Esophagus squamous epithelium (tissue), 5 donors: ENCODE measurements at regions not wholly inside any gene's neighbourhood (a gene's known extent, or its start where the extent isn't known, plus 50 kb on each side); places are given as distances from the start of the nearest gene placed in this dataset.

Source experiments
- DNase-seq: peaks from one replicate; lab custom pipeline; 2025; lab: John Stamatoyannopoulos, UW
- H3K27ac ChIP-seq, 4 donors: fragments of 200-600 bp; sonication (generic); one replicate each; pipeline ENCODE4 v1.5.1; 2016 to 2019; ENCODE audit warnings: mild to moderate bottlenecking in 1 of 4
- H3K27me3 ChIP-seq, 4 donors: fragments of 200-600 bp; sonication (generic); 1 replicate in 3 of 4; 2 replicates in 1 of 4; pipeline versions ENCODE4 v1.5.1 to v1.6.0; 2017 to 2021; ENCODE audit warnings: antibody characterized with exemption in 1 of 4
- H3K36me3 ChIP-seq, 3 donors: fragments of 200-600 bp; sonication (generic); one replicate each; pipeline ENCODE4 v1.5.1; 2016 to 2019
- H3K4me1 ChIP-seq, 3 donors: fragments of 200-600 bp; sonication (generic); one replicate each; pipeline ENCODE4 v1.5.1; 2017 to 2019
- H3K4me3 ChIP-seq, 4 donors: fragments of 200-600 bp; sonication (generic); 1 replicate in 3 of 4; 2 replicates in 1 of 4; pipeline ENCODE4 v1.5.1; 2016 to 2019; ENCODE audit warnings: mild to moderate bottlenecking in 2 of 4, moderate library complexity in 1 of 4
- H3K9me3 ChIP-seq, 3 donors: fragments of 200-600 bp; sonication (generic); one replicate each; pipeline ENCODE4 v1.5.1; 2016 to 2019
- POLR2A ChIP-seq, 4 donors: fragments of 450-650 bp; IDR thresholded peaks; one replicate each; pipeline ENCODE4 v1.6.1; 2017; ENCODE audit warnings: antibody characterized with exemption in 4 of 4, mild to moderate bottlenecking in 4 of 4, moderate library complexity in 3 of 4
- WGBS, 2 donors: methylation state at CpG; one replicate each; pipeline ENCODE4 v1.1.5; 2018; 5-methylcytosine and 5-hydroxymethylcytosine counted together
- intact Hi-C: fragments of 100-400 bp; cut with DNase I; formaldehyde crosslinking; loops from one replicate; pipeline ENCODE4 v1.15.0; 2022
- TF ChIP-seq, protein P1 (sequence below), 6 experiments: fragments of 450-650 bp in 4 of 6; fragments of 200-600 bp in 2 of 6; sonication (generic) in 2 of 6; IDR thresholded peaks; one replicate each; pipeline ENCODE4 v1.5.1; 2016 to 2019; ENCODE audit warnings: antibody characterized with exemption in 6 of 6, mild to moderate bottlenecking in 4 of 6, moderate library complexity in 4 of 6
- donor health status: DM: yes; HTN: yes; CAD: no.

DNA sequence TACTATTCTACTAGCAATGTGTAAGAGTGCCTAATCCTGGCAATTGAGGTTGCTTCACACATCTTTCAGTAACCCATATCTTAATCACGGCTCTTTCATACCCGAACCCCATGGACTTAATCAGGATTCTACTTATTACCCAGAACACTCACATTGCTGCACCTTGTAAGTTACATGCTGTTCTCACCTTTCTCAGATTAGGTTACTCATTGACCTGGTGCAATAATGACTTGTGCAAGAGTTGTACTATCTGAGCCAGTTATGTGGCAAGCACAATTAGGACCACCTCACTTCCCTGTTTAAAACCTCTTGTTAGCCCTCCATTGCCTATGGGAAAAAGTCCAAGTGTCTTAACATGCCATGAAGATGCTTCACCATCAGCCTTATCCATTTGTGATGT is 306.7 kb upstream of the E2F7 start:
- 92 to 94% methylated on average over 2 of the region's 2 CpGs for WGBS, 2 donors
- Histone ChIP-seq H3K27ac (no peak overlapping the region), H3K4me3 (no peak overlapping the region), H3K36me3 (no peaks in the 10 kb centered on the region), H3K4me1 (no peaks in the 10 kb centered on the region), H3K9me3 (no peaks in the 10 kb centered on the region), H3K27me3 (no peaks in the 10 kb centered on the region)
- DNase-seq = no peak
- TF ChIP-seq, protein P1, sequence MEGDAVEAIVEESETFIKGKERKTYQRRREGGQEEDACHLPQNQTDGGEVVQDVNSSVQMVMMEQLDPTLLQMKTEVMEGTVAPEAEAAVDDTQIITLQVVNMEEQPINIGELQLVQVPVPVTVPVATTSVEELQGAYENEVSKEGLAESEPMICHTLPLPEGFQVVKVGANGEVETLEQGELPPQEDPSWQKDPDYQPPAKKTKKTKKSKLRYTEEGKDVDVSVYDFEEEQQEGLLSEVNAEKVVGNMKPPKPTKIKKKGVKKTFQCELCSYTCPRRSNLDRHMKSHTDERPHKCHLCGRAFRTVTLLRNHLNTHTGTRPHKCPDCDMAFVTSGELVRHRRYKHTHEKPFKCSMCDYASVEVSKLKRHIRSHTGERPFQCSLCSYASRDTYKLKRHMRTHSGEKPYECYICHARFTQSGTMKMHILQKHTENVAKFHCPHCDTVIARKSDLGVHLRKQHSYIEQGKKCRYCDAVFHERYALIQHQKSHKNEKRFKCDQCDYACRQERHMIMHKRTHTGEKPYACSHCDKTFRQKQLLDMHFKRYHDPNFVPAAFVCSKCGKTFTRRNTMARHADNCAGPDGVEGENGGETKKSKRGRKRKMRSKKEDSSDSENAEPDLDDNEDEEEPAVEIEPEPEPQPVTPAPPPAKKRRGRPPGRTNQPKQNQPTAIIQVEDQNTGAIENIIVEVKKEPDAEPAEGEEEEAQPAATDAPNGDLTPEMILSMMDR (IDR thresholded peaks at IDR 0.05) = no peak
- no peak for TF ChIP-seq POLR2A (IDR thresholded peaks at IDR 0.05)
- intact Hi-C loops = no loop called here

DNA sequence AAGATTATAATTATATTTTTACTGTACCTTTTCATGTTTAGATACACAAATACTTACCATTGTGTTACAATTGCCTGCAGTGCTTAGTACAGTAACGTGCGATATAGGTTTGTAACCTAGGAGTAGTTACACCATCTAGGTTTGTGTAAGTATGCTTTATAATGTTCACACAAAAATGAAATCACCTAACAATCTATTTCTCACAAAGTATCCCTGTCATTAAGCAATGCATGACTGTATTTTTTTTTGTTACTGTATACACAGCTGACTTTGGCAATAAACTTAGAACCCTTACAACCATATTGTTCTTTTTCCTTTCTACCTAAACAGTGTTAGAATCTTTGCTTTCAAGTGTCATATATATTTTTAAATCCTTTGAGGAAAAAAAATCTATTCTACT is 303.0 kb upstream of the E2F7 start:
- Histone ChIP-seq H3K36me3 (no peaks in the 10 kb centered on the region), H3K27ac (no peak overlapping the region), H3K4me1 (no peaks in the 10 kb centered on the region), H3K4me3 (no peak overlapping the region), H3K9me3 (no peaks in the 10 kb centered on the region), H3K27me3 (no peaks in the 10 kb centered on the region)
- 91 to 98% methylated on average over 2 of the region's 2 CpGs for WGBS, 2 donors
- no peak for DNase-seq
- no peak for TF ChIP-seq POLR2A (IDR thresholded peaks at IDR 0.05)
- TF ChIP-seq, protein P1 (IDR thresholded peaks at IDR 0.05) = no peak
- intact Hi-C loops = no loop called here

DNA sequence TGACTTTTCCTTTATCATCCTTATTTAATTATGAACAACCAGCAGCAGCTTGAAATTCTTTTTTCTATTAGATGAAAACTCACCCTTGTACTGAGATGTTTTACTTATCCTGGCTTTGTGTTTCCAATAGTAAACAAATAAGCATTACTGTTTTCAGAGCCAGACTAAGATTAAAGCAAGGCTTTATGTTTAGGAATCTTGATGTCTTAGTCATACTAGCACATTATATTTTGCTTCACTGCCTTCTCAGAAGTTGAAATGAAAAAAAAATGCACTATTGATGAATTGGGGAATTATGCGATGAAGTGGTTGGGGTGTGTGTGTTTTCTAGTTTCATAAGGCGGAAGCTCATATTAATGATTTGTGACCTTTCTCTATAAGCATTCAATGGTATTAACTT is 301.2 kb upstream of the E2F7 start:
- no peak for TF ChIP-seq POLR2A (IDR thresholded peaks at IDR 0.05)
- TF ChIP-seq, protein P1 (IDR thresholded peaks at IDR 0.05) = no peak
- no peak for DNase-seq
- no peaks in the 10 kb centered on the region for H3K4me1 ChIP-seq
- H3K27me3 ChIP-seq = no peaks in the 10 kb centered on the region
- H3K27ac ChIP-seq = no peak overlapping the region
- H3K9me3 ChIP-seq = no peaks in the 10 kb centered on the region
- intact Hi-C loops = no loop called here
- no peak overlapping the region for H3K4me3 ChIP-seq
- H3K36me3 ChIP-seq = no peaks in the 10 kb centered on the region
- WGBS, 2 donors = 84 to 95% methylated on average over 2 of the region's 2 CpGs

DNA sequence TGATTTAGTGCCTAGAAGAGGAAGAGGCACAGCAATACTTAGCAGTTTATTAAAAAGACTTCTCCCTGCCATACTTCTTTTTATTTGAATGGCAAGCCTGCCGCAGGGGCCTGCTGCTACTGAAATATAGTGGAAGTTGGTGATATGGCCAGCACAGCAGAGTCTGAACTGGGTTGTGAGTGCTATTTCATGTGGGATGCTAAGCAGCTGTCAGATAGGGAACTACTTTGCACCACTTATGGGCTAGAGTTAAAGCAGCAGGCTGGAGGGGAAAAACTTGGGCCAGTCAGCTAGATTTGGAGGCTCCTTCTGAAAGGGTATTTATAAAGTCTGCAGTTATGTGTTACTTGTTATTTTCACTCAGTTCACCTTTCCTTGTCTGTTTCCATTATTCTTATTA is 299.0 kb upstream of the E2F7 start:
- intact Hi-C loops = no loop called here
- Histone ChIP-seq H3K9me3 (no peaks in the 10 kb centered on the region), H3K4me3 (no peak overlapping the region), H3K27me3 (no peaks in the 10 kb centered on the region), H3K27ac (no peak overlapping the region), H3K4me1 (no peaks in the 10 kb centered on the region), H3K36me3 (no peaks in the 10 kb centered on the region)
- TF ChIP-seq, protein P1 (IDR thresholded peaks at IDR 0.05) = no peak
- no peak for TF ChIP-seq POLR2A (IDR thresholded peaks at IDR 0.05)
- no peak for DNase-seq
- 40 to 83% methylated on average over 1 of the region's 1 CpG for WGBS, 2 donors

DNA sequence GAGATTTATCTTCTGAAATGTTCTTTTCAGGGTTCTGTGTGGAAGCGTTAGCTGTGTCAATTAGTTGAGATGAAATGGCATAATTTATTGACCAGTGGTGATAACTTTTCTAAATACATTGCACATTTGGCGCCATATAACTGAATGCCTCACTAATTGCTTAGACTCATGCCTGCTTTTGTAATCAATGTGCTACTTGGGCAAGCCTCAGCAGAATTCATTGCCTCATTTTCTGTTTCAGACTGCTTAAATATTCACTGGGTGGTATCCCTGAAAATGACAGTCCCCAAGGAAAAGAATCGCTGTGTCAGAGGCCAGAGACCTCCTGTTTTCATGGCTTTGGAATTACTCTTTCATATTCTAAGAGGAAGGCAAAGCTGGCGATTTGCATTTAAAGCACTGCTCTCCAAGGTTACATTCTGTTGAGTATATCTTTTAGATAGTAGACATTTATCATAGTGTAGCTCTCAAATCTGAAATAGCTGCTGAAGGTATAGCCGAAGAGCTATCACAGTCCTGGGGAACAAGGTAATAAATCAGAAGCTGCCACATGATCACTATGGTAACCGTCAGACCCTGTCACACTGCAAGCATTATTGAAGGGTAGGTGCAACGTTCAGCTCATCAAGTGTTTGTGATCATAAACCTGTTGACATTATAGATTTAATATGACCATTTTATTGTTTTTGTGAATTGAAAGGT is 297.3 kb upstream of the E2F7 start:
- Histone ChIP-seq H3K4me3 (no peak overlapping the region), H3K27me3 (no peaks in the 10 kb centered on the region), H3K4me1 (no peaks in the 10 kb centered on the region), H3K36me3 (no peaks in the 10 kb centered on the region), H3K9me3 (no peaks in the 10 kb centered on the region), H3K27ac (no peak overlapping the region)
- no peak for TF ChIP-seq POLR2A (IDR thresholded peaks at IDR 0.05)
- TF ChIP-seq, protein P1 (IDR thresholded peaks at IDR 0.05) = no peak
- intact Hi-C loops = no loop called here
- 63 to 74% methylated on average over 7 of the region's 7 CpGs for WGBS, 2 donors
- DNase-seq = no peak
